ENCODE measurements at regions not wholly inside any gene's neighbourhood (a gene's known extent, or its start where the extent isn't known, plus 50 kb on each side); places are given as distances from the start of the nearest gene placed in this dataset.
"Not testable (repeated sequence)": the region's sequence is repeated elsewhere in the genome, so short reads cannot be mapped to it uniquely, and the experiment has no call there.

DNA sequence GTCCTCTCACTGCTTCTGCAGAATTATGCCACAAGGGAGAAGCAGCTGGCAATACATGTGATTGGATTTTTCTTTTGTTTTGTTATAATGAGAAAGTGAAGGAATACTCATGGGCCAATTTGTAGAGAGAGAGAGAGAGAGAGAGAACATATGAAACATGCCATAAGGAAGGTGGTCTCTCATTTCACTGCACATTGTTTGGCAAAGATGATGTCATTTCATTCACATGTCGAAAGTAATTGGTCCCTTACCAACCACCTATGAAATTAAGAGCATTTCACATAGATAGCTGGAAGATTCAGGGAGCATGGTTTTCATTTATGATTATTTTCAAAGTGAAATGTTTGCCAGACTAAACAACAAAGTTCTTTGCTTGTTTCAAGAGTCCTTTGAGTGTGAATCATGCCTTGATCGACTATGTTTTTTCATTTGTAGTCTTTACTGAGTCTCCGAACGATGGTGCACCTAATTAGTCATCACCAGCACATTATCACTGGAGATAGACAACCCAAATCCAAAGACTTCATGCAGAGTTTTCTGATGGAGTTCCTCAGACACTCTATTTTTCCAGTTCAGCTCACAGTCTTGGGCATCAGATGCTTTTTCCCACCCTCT is 130.1 kb upstream of the ZEB1 start:
- no peak for DNase-seq (ENCODE audit: low read depth)

DNA sequence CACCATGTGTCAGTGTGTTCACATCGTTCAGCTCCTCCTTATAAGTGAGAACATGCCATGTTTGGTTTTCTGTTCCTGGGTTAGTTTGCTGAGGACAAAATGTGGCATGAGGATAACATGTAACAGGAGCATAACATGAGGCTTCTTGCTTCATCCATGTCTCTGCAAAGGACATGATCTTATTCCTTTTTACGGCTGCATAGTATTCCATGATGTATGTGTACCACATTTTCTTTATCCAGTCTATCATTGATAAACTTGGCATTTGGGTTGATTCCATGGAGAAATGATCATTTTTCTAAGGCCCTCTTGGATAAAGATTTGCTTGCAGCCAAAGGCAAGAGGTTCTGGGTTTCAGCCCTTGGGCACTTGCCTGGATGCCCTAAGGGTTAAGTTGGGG is 128.5 kb upstream of the ZEB1 start:
- DNase-seq (ENCODE audit: low read depth), result no peak

DNA sequence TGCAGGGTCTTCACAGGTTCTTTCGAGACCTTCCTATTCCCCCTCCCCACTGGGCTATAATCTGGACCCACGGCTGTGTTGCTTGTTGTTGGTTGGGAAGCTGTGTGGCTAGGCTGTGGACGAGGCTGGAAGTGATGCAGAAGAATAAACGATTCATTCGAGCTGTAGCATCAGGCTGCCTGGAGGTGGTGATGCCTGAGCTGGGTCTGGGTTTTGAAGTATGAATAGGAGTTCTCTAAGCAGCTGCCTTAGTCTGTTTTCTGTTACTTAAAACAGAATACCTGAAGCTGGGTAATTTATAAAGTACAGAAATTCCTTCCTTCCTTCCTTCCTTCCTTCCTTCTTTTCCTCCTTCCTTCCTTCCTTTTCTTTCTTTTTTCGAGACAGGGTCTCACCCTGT is 126.5 kb upstream of the ZEB1 start:
- DNase-seq (ENCODE audit: low read depth), result no peak

GRCh38 chr10:31194986-31195385 is 124.0 kb upstream of the ZEB1 start:
- DNase-seq (ENCODE audit: low read depth), result no peak

GRCh38 chr10:31197886-31198285 is 121.1 kb upstream of the ZEB1 start:
- DNase-seq (ENCODE audit: low read depth), result no peak

GRCh38 chr10:31204090-31204489 is 114.9 kb upstream of the ZEB1 start:
- no peak for DNase-seq (ENCODE audit: low read depth)

DNA sequence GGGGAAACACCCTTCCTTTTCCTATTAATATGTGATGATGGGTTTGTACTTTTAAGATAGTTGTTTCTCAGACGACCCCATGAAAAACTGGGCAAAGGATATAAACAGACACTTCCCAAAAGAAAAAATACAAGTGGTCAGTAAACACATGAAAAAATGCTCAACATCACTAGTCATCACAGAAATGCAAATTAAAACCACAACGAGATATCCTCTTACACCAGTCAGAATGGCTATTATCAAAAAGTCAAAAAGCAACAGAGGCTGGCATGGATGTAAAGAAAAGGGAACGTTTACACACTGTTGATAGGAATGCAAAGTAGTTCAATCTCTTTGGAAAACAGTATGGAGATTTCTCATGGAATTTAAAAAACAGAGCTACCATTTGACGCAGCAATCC is 111.4 kb upstream of the ZEB1 start:
- DNase-seq (ENCODE audit: low read depth), result no peak

DNA sequence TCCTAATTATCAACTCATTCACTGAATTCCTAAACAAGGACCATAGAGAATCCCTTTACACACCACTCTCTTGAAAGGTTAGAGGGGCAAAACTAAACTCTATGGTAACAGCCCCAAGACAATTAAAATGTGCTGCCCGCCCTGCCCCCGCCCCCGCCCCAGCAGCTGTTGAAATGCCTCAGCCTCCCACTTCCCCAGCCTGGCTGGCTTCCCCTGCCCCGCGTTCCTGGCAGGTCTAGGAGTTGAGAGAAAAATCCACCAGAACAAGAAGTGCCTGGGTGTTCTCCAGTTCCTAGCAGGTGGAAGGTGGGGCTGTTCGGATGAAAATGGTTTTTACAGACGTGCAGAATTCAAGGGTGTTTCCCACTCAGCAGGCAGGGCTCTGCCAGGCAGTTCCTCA is 109.5 kb upstream of the ZEB1 start:
- no peak for DNase-seq (ENCODE audit: low read depth)

DNA sequence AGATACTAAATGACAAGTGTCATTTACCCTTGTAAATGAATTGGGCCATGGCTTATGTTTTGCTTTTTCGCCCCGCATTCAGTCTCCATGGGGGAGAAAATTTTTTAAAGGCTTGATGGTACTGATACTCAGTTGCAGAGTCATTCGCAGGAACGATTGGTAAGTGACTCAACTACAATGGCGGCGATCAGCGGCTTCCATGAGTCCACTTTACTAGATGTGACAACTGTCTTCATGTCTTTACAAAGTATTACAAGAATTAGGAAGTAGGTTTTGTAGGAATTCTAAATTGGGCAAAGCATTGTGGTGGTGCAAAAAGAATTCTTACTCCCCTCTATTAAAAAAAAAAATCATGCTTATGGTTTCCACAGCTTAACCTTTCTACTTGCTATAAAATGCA is 108.8 kb upstream of the ZEB1 start:
- DNase-seq (ENCODE audit: low read depth), result no peak

DNA sequence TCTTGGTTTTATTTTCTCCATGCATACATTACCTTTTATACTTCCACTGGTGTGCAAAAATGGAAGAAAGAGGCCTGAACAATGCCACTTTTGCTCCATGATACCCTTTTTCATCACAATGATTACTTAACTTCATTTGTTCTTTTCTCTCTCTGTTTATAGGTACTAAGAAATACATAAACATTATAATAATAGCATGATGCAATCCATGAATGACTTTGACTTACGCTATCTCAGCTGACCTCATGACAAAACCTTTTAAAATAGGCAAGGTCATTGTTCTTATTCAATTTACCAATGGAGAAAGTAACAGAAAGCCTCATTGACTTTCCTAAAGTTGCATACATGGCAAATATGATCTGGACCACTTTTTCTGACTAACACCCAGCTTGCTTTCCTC is 105.1 kb upstream of the ZEB1 start:
- no peak for DNase-seq (ENCODE audit: low read depth)

DNA sequence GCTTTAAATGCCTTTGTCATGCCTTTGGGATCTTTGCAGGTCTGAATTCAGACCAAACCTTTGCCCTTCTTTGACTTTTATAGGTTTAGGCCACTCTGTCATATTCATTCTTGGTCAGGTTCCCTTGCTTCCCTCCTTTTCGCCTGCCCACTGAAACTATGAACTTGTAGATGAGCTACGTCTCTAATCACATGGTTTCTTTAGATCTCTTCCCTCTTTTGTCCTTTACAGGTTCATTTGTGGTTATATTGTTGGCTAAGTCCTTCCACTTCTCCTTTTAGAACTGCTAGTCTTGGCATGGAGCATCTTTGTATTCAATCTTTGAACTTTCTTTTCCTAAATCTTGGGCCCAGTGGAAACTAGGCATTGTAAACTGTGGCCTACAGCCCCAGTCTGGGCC is 104.0 kb upstream of the ZEB1 start:
- DNase-seq (ENCODE audit: low read depth), result no peak

GRCh38 chr10:31219306-31219705 is 99.7 kb upstream of the ZEB1 start:
- DNase-seq (ENCODE audit: low read depth), result no peak

- DNase-seq (ENCODE audit: low read depth), result not testable (repeated sequence)
Measured at GRCh38 chr10:31228780-31229179, 90.2 kb upstream of the ZEB1 start.

- no peak for DNase-seq (ENCODE audit: low read depth)
Measured at GRCh38 chr10:31239961-31240360, 79.1 kb upstream of the ZEB1 start.

DNA sequence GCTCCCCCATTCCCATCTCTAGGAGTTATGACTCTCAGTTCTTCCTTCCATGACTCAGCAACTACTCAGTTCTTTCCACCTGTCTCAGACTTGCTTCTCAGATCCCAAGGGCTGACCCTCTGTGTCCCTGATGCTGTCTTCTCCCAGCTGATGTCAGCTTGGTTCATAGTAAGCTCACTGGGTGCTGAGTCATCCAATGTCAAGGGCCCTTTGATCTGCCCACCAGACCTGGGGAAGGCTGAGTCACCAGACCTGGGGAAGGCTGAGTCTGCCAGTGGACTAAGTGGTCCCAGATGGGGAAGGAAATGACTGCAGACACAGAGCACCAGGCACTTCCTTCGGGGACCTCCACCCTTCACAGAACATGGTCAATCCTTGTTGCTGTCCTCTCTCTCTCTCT is 76.1 kb upstream of the ZEB1 start:
- no peak for DNase-seq (ENCODE audit: low read depth)

DNA sequence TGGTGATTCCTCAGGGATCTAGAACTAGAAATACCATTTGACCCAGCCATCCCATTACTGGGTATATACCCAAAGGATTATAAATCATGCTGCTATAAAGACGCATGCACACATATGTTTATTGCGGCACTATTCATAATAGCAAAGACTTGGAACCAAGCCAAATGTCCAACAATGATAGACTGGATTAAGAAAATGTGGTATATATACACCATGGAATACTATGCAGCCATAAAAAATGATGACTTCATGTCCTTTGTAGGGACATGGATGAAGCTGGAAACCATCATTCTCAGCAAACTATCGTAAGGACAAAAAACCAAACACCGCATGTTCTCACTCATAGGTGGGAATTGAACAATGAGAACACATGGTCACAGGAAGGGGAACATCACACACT is 67.9 kb upstream of the ZEB1 start:
- not testable (repeated sequence) for DNase-seq (ENCODE audit: low read depth)

DNA sequence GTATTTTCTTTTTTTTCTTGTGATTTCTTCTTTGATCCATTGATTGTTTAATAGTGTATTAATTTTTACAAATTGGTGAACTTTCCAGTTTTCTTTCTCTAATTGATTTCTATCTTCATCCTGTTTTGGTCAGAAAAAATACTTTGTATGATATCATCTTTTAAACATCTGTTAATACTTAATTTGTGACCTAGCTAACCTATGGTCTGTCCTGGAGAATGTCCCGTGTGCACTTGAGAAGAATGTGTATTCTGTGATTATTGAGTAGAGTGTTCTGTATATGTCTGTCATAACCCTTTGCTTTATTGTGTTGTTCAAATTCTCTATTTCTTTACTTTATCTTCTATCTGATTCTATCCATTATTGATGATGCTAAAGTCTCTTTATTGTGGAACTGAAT is 65.8 kb upstream of the ZEB1 start:
- DNase-seq (ENCODE audit: low read depth), result no peak

- DNase-seq (ENCODE audit: low read depth), result no peak
Measured at GRCh38 chr10:31261511-31262311, 57.3 kb upstream of the ZEB1 start.

DNA sequence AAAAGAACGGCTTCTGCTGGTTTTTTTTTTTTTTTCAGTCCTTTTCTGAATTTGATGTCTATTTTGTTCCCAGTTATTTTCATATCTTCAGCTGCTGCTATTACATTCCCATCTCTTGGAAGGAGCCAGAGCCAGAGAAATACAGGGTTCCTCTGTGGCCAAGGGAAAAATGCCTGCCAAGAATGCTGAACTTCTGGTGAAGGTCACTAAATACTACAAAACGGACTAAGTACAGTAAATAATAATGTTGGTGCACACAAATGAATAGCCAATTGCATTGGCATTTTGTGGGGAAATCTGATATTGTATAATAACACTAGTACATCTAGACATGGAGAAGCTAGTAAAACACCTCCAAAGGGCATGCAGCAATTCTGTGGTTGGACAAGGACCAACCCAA is 56.3 kb upstream of the ZEB1 start:
- DNase-seq (ENCODE audit: low read depth), result no peak

GRCh38 chr10:31263903-31264302 is 55.1 kb upstream of the ZEB1 start:
- DNase-seq (ENCODE audit: low read depth), result no peak

DNA sequence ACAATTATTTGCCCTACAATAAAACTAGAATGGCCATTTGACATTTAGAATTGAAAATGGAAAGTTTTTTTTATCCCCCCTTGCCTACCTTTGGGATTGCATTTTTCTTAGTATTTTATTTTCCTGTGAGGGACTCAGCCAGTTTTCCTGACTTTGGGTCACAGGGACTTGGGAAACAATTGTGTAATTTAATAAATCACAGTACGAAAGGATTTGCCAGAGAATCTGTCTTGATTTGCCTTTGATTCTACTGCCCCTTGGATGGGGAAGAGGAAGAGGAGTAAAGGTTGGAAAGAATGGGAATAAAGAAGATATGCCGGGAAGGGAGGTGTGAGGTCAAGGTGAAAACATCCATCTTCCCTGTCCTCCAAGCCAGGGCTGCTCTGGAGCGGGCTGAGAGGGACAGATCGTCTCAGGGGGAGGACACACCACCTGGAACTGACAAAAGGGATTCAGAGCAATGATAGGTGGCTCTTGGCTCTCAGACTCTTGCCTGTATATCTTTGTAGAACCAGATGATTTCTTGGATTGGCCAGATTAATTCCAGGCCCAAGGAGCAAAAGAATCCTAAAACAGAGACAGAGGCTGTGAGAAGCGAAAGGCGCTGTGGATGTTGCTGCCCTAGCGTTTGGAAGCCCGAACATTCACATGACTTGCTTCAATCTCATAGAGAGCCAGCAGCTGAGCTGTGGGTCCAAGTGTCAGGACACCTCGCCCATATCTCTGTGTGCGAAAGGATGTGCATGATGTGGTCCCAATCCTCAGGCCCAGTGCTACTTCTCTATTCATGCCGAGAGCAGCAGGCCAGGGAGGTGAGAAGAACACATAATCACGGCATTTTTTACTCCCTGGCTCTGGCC is 50.3 kb upstream of the ZEB1 start:
- no peak for DNase-seq (ENCODE audit: low read depth)

Measured in activated T-helper 1 cell treated with Interleukin-2 at 50 U/mL for 16 hours (primary cell).